OCI-LY1 (cell line): ENCODE measurements at regions not wholly inside any gene's neighbourhood (a gene's known extent, or its start where the extent isn't known, plus 50 kb on each side); places are given as distances from the start of the nearest gene placed in this dataset.

Experiments
- H2AFZ ChIP-seq: fragments of 200-600 bp; sonication (generic), shearing (Covaris generic); 2 replicates; pipeline ENCODE4 v1.6.0; 2014; ENCODE audit warnings: antibody characterized with exemption, mild to moderate bottlenecking, low read length
- H3F3A ChIP-seq: fragments of 200-600 bp; sonication (generic), shearing (Covaris generic); 2 replicates; pipeline ENCODE4 v1.6.0; 2014; ENCODE audit warnings: mild to moderate bottlenecking, antibody characterized with exemption, low read length, moderate library complexity; ENCODE audit not compliant: insufficient read depth
- H3K27ac ChIP-seq: fragments of 200-600 bp; sonication (generic); 2 replicates; pipeline ENCODE4 v1.5.1; 2014; ENCODE audit warnings: low read length, mixed run types, mild to moderate bottlenecking, low read depth; ENCODE audit not compliant: poor library complexity, severe bottlenecking
- H3K27me3 ChIP-seq: fragments of 200-600 bp; sonication (generic); 2 replicates; pipeline ENCODE4 v1.6.0; 2014; ENCODE audit warnings: antibody characterized with exemption, mild to moderate bottlenecking, low read length, moderate library complexity; ENCODE audit not compliant: insufficient read depth
- H3K36me3 ChIP-seq: fragments of 200-600 bp; sonication (generic); 2 replicates; pipeline ENCODE4 v1.6.1; 2014; ENCODE audit warnings: mild to moderate bottlenecking, antibody characterized with exemption, low read length, moderate library complexity, mixed read lengths; ENCODE audit not compliant: insufficient read depth
- H3K4me1 ChIP-seq: fragments of 200-600 bp; sonication (generic); 2 replicates; pipeline ENCODE4 v1.5.1; 2014; ENCODE audit warnings: mild to moderate bottlenecking, low read length, moderate library complexity; ENCODE audit not compliant: insufficient read depth, severe bottlenecking
- H3K4me2 ChIP-seq: fragments of 200-600 bp; sonication (generic), shearing (Covaris generic); 2 replicates; pipeline ENCODE4 v1.6.1; 2014; ENCODE audit warnings: low read length
- H3K4me3 ChIP-seq: fragments of 200-600 bp; sonication (generic); 2 replicates; pipeline ENCODE4 v1.5.1; 2014; ENCODE audit warnings: low read length, low read depth, mild to moderate bottlenecking, mixed read lengths; ENCODE audit not compliant: poor library complexity, severe bottlenecking
- H3K79me2 ChIP-seq: fragments of 200-600 bp; shearing (Covaris generic); 2 replicates; pipeline ENCODE4 v1.6.1; 2016; ENCODE audit warnings: mixed run types, low read length, mixed read lengths; ENCODE audit not compliant: insufficient read depth
- H3K9ac ChIP-seq: fragments of 200-600 bp; sonication (generic), shearing (Covaris generic); 2 replicates; pipeline ENCODE4 v1.6.1; 2014; ENCODE audit warnings: mild to moderate bottlenecking, low read length, mixed read lengths
- H3K9me2 ChIP-seq: fragments of 200-600 bp; sonication (generic), shearing (Covaris generic); 2 replicates; pipeline ENCODE4 v1.6.1; 2014; ENCODE audit warnings: low read depth, mild to moderate bottlenecking, low read length, mixed read lengths
- H3K9me3 ChIP-seq: fragments of 200-600 bp; shearing (Covaris generic); 2 replicates; pipeline ENCODE4 v1.6.1; 2014; ENCODE audit warnings: low read length, mixed read lengths
- H4K20me1 ChIP-seq: fragments of 200-600 bp; sonication (generic), shearing (Covaris generic); 2 replicates; pipeline ENCODE4 v1.6.0; 2016; ENCODE audit warnings: mild to moderate bottlenecking, low read length; ENCODE audit not compliant: insufficient read depth
- CTCF ChIP-seq: fragments of 200-600 bp; sonication (generic), shearing (Covaris generic); IDR thresholded peaks from 2 replicates; pipeline ENCODE4 v1.5.1; 2017; ENCODE audit warnings: mild to moderate bottlenecking, antibody characterized with exemption, low read length, moderate library complexity, mixed read lengths
- EZH2 ChIP-seq: fragments of 200-600 bp; sonication (generic), shearing (Covaris generic); IDR thresholded peaks from 2 replicates; pipeline ENCODE4 v1.8.0; 2017; ENCODE audit warnings: borderline replicate concordance, mixed run types, mild to moderate bottlenecking, antibody characterized with exemption, low read length, moderate library complexity, mixed read lengths

- H3K9ac ChIP-seq: no peak overlapping the region
- H3K36me3 ChIP-seq: no peaks in the 10 kb centered on the region
- no peaks in the 10 kb centered on the region for H3K4me1 ChIP-seq
- H2AFZ ChIP-seq: no peak overlapping the region
- no peak for TF ChIP-seq EZH2
- H3K27ac ChIP-seq: no peak overlapping the region
- no peaks in the 10 kb centered on the region; the same call in 1 of the 2 replicates for H3K27me3 ChIP-seq
- H3K4me3 ChIP-seq: no peak overlapping the region
- no peaks in the 10 kb centered on the region for H3F3A ChIP-seq
- no peaks in the 10 kb centered on the region for H3K9me2 ChIP-seq
- no peaks in the 10 kb centered on the region for H4K20me1 ChIP-seq
- no peaks in the 10 kb centered on the region for H3K9me3 ChIP-seq
- H3K4me2 ChIP-seq: no peak overlapping the region
- no peaks in the 10 kb centered on the region for H3K79me2 ChIP-seq
Measured at GRCh38 chr18:10182009-10182624, 268.3 kb downstream of the VAPA start.

- H3K9me3 ChIP-seq: no peaks in the 10 kb centered on the region
- H3K4me1 ChIP-seq: no peaks in the 10 kb centered on the region
- H3K9me2 ChIP-seq: no peaks in the 10 kb centered on the region
- no peak overlapping the region for H3K27ac ChIP-seq
- TF ChIP-seq CTCF (no peak), EZH2 (no peak)
- no peaks in the 10 kb centered on the region for H4K20me1 ChIP-seq
- H3K27me3 ChIP-seq: peaks cover 5% of the 10 kb centered on the region; the same call in 1 of the 2 replicates
- no peaks in the 10 kb centered on the region for H3K36me3 ChIP-seq
- no peaks in the 10 kb centered on the region for H3F3A ChIP-seq
- H3K4me2 ChIP-seq: no peak overlapping the region
- no peak overlapping the region for H3K4me3 ChIP-seq
- no peaks in the 10 kb centered on the region for H3K79me2 ChIP-seq
- H2AFZ ChIP-seq: no peak overlapping the region
- no peak overlapping the region for H3K9ac ChIP-seq
Measured at GRCh38 chr18:10184776-10185175, 269.7 kb upstream of the APCDD1 start.

- no peaks in the 10 kb centered on the region for H3K9me3 ChIP-seq
- H3F3A ChIP-seq: no peaks in the 10 kb centered on the region
- H3K9ac ChIP-seq: no peak overlapping the region
- H2AFZ ChIP-seq: no peak overlapping the region
- no peaks in the 10 kb centered on the region for H4K20me1 ChIP-seq
- no peak overlapping the region for H3K4me3 ChIP-seq
- H3K27ac ChIP-seq: no peak overlapping the region
- no peaks in the 10 kb centered on the region for H3K36me3 ChIP-seq
- H3K79me2 ChIP-seq: no peaks in the 10 kb centered on the region
- H3K4me2 ChIP-seq: no peak overlapping the region
- H3K27me3 ChIP-seq: 0 out of 2 replicates have a peak, but pooled peaks cover 5% of the 10 kb centered on the region
- H3K4me1 ChIP-seq: no peaks in the 10 kb centered on the region
- H3K9me2 ChIP-seq: no peaks in the 10 kb centered on the region
- no peak for TF ChIP-seq CTCF
- no peak for TF ChIP-seq EZH2
Measured at GRCh38 chr18:10188971-10189810, 265.2 kb upstream of the APCDD1 start.
